ENCODE measurements at regions not wholly inside any gene's neighbourhood (a gene's known extent, or its start where the extent isn't known, plus 50 kb on each side); places are given as distances from the start of the nearest gene placed in this dataset.

- DNase-seq (ENCODE audit: low read depth, low spot score) = no peak
These were observed 545.0 kb upstream of the TBL1XR1 start for GRCh38 chr3:177742273-177742672.

- no peak for DNase-seq (ENCODE audit: low read depth, low spot score)
These were observed 546.0 kb upstream of the TBL1XR1 start for GRCh38 chr3:177743173-177743890.

GRCh38 chr3:177744873-177745606, 547.8 kb upstream of the TBL1XR1 start:
- DNase-seq (ENCODE audit: low read depth, low spot score) = no peak

GRCh38 chr3:177745607-177746005, 548.3 kb upstream of the TBL1XR1 start:
- DNase-seq (ENCODE audit: low read depth, low spot score) = no peak

- no peak for DNase-seq (ENCODE audit: low read depth, low spot score)
These were observed 549.2 kb upstream of the TBL1XR1 start for GRCh38 chr3:177746337-177746933.

- no peak for DNase-seq (ENCODE audit: low read depth, low spot score)
These were observed 552.6 kb upstream of the TBL1XR1 start for GRCh38 chr3:177749836-177750235.

- DNase-seq (ENCODE audit: low read depth, low spot score) = no peak
These were observed 553.2 kb upstream of the TBL1XR1 start for GRCh38 chr3:177750436-177750835.

- DNase-seq (ENCODE audit: low read depth, low spot score) = no peak
These were observed 554.5 kb upstream of the TBL1XR1 start for GRCh38 chr3:177751770-177752169.

- no peak for DNase-seq (ENCODE audit: low read depth, low spot score)
These were observed 555.5 kb upstream of the TBL1XR1 start for GRCh38 chr3:177752831-177753230.

GRCh38 chr3:177753451-177754155, 556.3 kb upstream of the TBL1XR1 start:
- no peak for DNase-seq (ENCODE audit: low read depth, low spot score)

GRCh38 chr3:177754508-177754921, 557.2 kb upstream of the TBL1XR1 start:
- no peak for DNase-seq (ENCODE audit: low read depth, low spot score)

- DNase-seq (ENCODE audit: low read depth, low spot score) = no peak
These were observed 560.8 kb upstream of the TBL1XR1 start for GRCh38 chr3:177758126-177758525.

- no peak for DNase-seq (ENCODE audit: low read depth, low spot score)
These were observed 563.5 kb upstream of the TBL1XR1 start for GRCh38 chr3:177760803-177761202.

GRCh38 chr3:177764377-177764912, 567.2 kb upstream of the TBL1XR1 start:
- DNase-seq (ENCODE audit: low read depth, low spot score) = no peak

GRCh38 chr3:177764933-177765332, 567.7 kb upstream of the TBL1XR1 start:
- no peak for DNase-seq (ENCODE audit: low read depth, low spot score)

GRCh38 chr3:177770383-177771230, 573.3 kb upstream of the TBL1XR1 start:
- DNase-seq (ENCODE audit: low read depth, low spot score) = no peak

- no peak for DNase-seq (ENCODE audit: low read depth, low spot score)
These were observed 574.5 kb upstream of the TBL1XR1 start for GRCh38 chr3:177771780-177772179.

- DNase-seq (ENCODE audit: low read depth, low spot score) = no peak
These were observed 575.8 kb upstream of the TBL1XR1 start for GRCh38 chr3:177772908-177773557.

GRCh38 chr3:177773717-177774116, 576.4 kb upstream of the TBL1XR1 start:
- no peak for DNase-seq (ENCODE audit: low read depth, low spot score)

- no peak for DNase-seq (ENCODE audit: low read depth, low spot score)
These were observed 579.4 kb upstream of the TBL1XR1 start for GRCh38 chr3:177776661-177777101.

All from activated CD4-positive, CD25-positive, alpha-beta regulatory T cell treated with anti-CD3 and anti-CD28 coated beads, Interleukin-2, amount 50 U/mL, for 16 hours (primary cell).